SK-N-SH treated with all-trans-retinoic acid at 6 μM for 48 hours (cell line): ENCODE measurements at regions not wholly inside any gene's neighbourhood (a gene's known extent, or its start where the extent isn't known, plus 50 kb on each side); places are given as distances from the start of the nearest gene placed in this dataset.

Experiments used
- ARNTL ChIP-seq: fragments of 450-650 bp; formaldehyde crosslinking; IDR thresholded peaks from 2 replicates; pipeline ENCODE4 v1.5.0; 2020; ENCODE audit warnings: low read depth, mild to moderate bottlenecking, moderate library complexity, borderline replicate concordance
- BACH2 ChIP-seq: fragments of 250-450 bp; sonication (Bioruptor Pico); IDR thresholded peaks from 2 replicates; pipeline ENCODE4 v1.9.0; 2021; ENCODE audit warnings: mild to moderate bottlenecking, borderline replicate concordance
- ISL1 ChIP-seq: fragments of 250-450 bp; sonication (Bioruptor Pico); IDR thresholded peaks from 2 replicates; pipeline ENCODE4 v2.1.2; 2022; ENCODE audit warnings: mild to moderate bottlenecking, moderate library complexity
- TCF4 ChIP-seq: fragments of 250-450 bp; sonication (Bioruptor Pico); IDR thresholded peaks from 2 replicates; pipeline ENCODE4 v1.8.0; 2021; ENCODE audit warnings: mild to moderate bottlenecking, moderate library complexity, borderline replicate concordance
- TOX ChIP-seq: fragments of 250-450 bp; sonication (Bioruptor Pico); IDR thresholded peaks from 2 replicates; pipeline ENCODE4 v1.8.0; 2021; ENCODE audit warnings: mild to moderate bottlenecking, moderate library complexity, borderline replicate concordance
- ZFP3 ChIP-seq: fragments of 250-450 bp; sonication (Bioruptor Pico); IDR thresholded peaks from 2 replicates; pipeline ENCODE4 v1.5.0; 2020; ENCODE audit warnings: mild to moderate bottlenecking, moderate library complexity
- ZFP30 ChIP-seq: fragments of 450-650 bp; formaldehyde crosslinking; IDR thresholded peaks from 2 replicates; pipeline ENCODE4 v1.5.0; 2022; ENCODE audit warnings: mild to moderate bottlenecking, moderate library complexity
- ZNF565 ChIP-seq: fragments of 450-650 bp; formaldehyde crosslinking; conservative IDR thresholded peaks from 2 replicates; pipeline ENCODE4 v1.5.0; 2020; ENCODE audit warnings: low read depth, mild to moderate bottlenecking, moderate library complexity
- ZNF70 ChIP-seq: fragments of 450-650 bp; formaldehyde crosslinking; IDR thresholded peaks from 2 replicates; pipeline ENCODE4 v1.5.0; 2020; ENCODE audit warnings: mild to moderate bottlenecking, moderate library complexity
- ZNF8 ChIP-seq: fragments of 450-650 bp; formaldehyde crosslinking; IDR thresholded peaks from 2 replicates; pipeline ENCODE4 v1.5.0; 2020; ENCODE audit warnings: mild to moderate bottlenecking, moderate library complexity
- TF ChIP-seq, protein P1 (sequence below): fragments of 250-450 bp; sonication (Bioruptor Pico); IDR thresholded peaks from 2 replicates; pipeline ENCODE4 v1.8.0; 2020; ENCODE audit warnings: mild to moderate bottlenecking, moderate library complexity, borderline replicate concordance
- TF ChIP-seq, protein P2 (sequence below): fragments of 250-450 bp; sonication (Bioruptor Pico); IDR thresholded peaks from 2 replicates; pipeline ENCODE4 v1.5.1; 2021; ENCODE audit warnings: mild to moderate bottlenecking, moderate library complexity
- TF ChIP-seq, protein P3 (sequence below): fragments of 250-450 bp; sonication (Bioruptor Pico); IDR thresholded peaks from 2 replicates; pipeline ENCODE4 v1.5.0; 2020; ENCODE audit warnings: mild to moderate bottlenecking, moderate library complexity
- TF ChIP-seq, protein P4 (sequence below): fragments of 250-450 bp; sonication (Bioruptor Pico); IDR thresholded peaks from 2 replicates; pipeline ENCODE4 v1.8.0; 2021; ENCODE audit warnings: low read depth, mild to moderate bottlenecking, moderate library complexity, borderline replicate concordance

DNA sequence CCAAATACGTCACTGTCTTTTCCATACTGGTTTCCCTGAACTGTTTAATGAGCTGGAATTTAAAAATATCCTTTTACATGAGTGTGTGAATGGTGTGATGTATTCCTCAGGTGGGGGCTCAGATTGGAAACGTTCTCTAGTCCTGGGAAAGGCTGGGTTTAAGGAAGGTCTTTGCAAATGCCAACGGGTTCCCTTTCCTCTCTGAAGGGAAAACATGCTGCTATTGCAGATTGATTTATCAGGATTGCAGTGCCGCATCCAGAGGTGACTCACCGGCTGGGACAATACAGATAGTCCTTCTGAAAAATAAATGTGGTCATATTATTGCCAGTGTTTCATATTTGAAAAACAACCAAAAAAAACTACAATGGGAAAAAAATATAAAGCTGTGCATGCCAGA, 193.1 kb upstream of the FLRT2 start:
- TF ChIP-seq TOX (CRISPR knock-in tag): no peak
- no peak for TF ChIP-seq ZFP30 (CRISPR knock-in tag)
- TF ChIP-seq ZFP3: no peak
- TF ChIP-seq ZNF70: no peak
- no peak for TF ChIP-seq ZNF565
- TF ChIP-seq TCF4 (CRISPR knock-in tag): no peak
- TF ChIP-seq, protein P1, sequence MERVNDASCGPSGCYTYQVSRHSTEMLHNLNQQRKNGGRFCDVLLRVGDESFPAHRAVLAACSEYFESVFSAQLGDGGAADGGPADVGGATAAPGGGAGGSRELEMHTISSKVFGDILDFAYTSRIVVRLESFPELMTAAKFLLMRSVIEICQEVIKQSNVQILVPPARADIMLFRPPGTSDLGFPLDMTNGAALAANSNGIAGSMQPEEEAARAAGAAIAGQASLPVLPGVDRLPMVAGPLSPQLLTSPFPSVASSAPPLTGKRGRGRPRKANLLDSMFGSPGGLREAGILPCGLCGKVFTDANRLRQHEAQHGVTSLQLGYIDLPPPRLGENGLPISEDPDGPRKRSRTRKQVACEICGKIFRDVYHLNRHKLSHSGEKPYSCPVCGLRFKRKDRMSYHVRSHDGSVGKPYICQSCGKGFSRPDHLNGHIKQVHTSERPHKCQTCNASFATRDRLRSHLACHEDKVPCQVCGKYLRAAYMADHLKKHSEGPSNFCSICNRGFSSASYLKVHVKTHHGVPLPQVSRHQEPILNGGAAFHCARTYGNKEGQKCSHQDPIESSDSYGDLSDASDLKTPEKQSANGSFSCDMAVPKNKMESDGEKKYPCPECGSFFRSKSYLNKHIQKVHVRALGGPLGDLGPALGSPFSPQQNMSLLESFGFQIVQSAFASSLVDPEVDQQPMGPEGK (CRISPR knock-in tag): no peak
- TF ChIP-seq ARNTL (CRISPR knock-in tag): no peak
- TF ChIP-seq, protein P2, sequence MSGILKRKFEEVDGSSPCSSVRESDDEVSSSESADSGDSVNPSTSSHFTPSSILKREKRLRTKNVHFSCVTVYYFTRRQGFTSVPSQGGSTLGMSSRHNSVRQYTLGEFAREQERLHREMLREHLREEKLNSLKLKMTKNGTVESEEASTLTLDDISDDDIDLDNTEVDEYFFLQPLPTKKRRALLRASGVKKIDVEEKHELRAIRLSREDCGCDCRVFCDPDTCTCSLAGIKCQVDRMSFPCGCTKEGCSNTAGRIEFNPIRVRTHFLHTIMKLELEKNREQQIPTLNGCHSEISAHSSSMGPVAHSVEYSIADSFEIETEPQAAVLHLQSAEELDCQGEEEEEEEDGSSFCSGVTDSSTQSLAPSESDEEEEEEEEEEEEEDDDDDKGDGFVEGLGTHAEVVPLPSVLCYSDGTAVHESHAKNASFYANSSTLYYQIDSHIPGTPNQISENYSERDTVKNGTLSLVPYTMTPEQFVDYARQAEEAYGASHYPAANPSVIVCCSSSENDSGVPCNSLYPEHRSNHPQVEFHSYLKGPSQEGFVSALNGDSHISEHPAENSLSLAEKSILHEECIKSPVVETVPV (CRISPR knock-in tag): no peak
- TF ChIP-seq, protein P3, sequence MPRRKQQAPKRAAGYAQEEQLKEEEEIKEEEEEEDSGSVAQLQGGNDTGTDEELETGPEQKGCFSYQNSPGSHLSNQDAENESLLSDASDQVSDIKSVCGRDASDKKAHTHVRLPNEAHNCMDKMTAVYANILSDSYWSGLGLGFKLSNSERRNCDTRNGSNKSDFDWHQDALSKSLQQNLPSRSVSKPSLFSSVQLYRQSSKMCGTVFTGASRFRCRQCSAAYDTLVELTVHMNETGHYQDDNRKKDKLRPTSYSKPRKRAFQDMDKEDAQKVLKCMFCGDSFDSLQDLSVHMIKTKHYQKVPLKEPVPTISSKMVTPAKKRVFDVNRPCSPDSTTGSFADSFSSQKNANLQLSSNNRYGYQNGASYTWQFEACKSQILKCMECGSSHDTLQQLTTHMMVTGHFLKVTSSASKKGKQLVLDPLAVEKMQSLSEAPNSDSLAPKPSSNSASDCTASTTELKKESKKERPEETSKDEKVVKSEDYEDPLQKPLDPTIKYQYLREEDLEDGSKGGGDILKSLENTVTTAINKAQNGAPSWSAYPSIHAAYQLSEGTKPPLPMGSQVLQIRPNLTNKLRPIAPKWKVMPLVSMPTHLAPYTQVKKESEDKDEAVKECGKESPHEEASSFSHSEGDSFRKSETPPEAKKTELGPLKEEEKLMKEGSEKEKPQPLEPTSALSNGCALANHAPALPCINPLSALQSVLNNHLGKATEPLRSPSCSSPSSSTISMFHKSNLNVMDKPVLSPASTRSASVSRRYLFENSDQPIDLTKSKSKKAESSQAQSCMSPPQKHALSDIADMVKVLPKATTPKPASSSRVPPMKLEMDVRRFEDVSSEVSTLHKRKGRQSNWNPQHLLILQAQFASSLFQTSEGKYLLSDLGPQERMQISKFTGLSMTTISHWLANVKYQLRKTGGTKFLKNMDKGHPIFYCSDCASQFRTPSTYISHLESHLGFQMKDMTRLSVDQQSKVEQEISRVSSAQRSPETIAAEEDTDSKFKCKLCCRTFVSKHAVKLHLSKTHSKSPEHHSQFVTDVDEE (CRISPR knock-in tag): no peak
- TF ChIP-seq, protein P4, sequence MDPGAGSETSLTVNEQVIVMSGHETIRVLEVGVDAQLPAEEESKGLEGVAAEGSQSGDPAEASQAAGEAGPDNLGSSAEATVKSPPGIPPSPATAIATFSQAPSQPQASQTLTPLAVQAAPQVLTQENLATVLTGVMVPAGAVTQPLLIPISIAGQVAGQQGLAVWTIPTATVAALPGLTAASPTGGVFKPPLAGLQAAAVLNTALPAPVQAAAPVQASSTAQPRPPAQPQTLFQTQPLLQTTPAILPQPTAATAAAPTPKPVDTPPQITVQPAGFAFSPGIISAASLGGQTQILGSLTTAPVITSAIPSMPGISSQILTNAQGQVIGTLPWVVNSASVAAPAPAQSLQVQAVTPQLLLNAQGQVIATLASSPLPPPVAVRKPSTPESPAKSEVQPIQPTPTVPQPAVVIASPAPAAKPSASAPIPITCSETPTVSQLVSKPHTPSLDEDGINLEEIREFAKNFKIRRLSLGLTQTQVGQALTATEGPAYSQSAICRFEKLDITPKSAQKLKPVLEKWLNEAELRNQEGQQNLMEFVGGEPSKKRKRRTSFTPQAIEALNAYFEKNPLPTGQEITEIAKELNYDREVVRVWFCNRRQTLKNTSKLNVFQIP (CRISPR knock-in tag): no peak
- TF ChIP-seq ZNF8: no peak
- no peak for TF ChIP-seq BACH2 (CRISPR knock-in tag)
- no peak for TF ChIP-seq ISL1 (CRISPR knock-in tag)
